ENCODE measurements at regions not wholly inside any gene's neighbourhood (a gene's known extent, or its start where the extent isn't known, plus 50 kb on each side); places are given as distances from the start of the nearest gene placed in this dataset.
"Not testable (repeated sequence)": the region's sequence is repeated elsewhere in the genome, so short reads cannot be mapped to it uniquely, and the experiment has no call there.

GRCh38 chr6:113786168-113786567, 71.0 kb upstream of the MARCKS start:
- in situ Hi-C loops (cut with HindIII; ENCODE audit: low sequenced_read_pairs) = no loop called here

GRCh38 chr6:113788586-113788985, 68.6 kb upstream of the MARCKS start:
- in situ Hi-C loops (cut with HindIII; ENCODE audit: low sequenced_read_pairs) = no loop called here

- in situ Hi-C loops (cut with HindIII; ENCODE audit: low sequenced_read_pairs) = not testable (repeated sequence)
These were observed 65.9 kb upstream of the MARCKS start for GRCh38 chr6:113791225-113791624.

- in situ Hi-C loops (cut with HindIII; ENCODE audit: low sequenced_read_pairs) = not testable (repeated sequence)
These were observed 61.8 kb upstream of the MARCKS start for GRCh38 chr6:113795371-113795770.

- in situ Hi-C loops (cut with HindIII; ENCODE audit: low sequenced_read_pairs) = no loop called here
These were observed 61.1 kb upstream of the MARCKS start for GRCh38 chr6:113796038-113796437.

GRCh38 chr6:113802779-113803178, 54.4 kb upstream of the MARCKS start:
- in situ Hi-C loops (cut with HindIII; ENCODE audit: low sequenced_read_pairs) = no loop called here

- in situ Hi-C loops (cut with HindIII; ENCODE audit: low sequenced_read_pairs) = no loop called here
These were observed 51.9 kb upstream of the MARCKS start for GRCh38 chr6:113805173-113805790.

GRCh38 chr6:113805811-113806495, 51.2 kb upstream of the MARCKS start:
- in situ Hi-C loops (cut with HindIII; ENCODE audit: low sequenced_read_pairs) = no loop called here

Measured in endothelial cell of hepatic sinusoid (primary cell).